Esophagus muscularis mucosa (tissue), 4 donors: ENCODE measurements at regions not wholly inside any gene's neighbourhood (a gene's known extent, or its start where the extent isn't known, plus 50 kb on each side); places are given as distances from the start of the nearest gene placed in this dataset.
A peak's percentile ranks its signal among the peaks of the same experiment; 100 is the strongest.

ENCODE experiments used
- DNase-seq: peaks from one replicate; pipeline ENCODE4 v3.0.0-alpha.2; 2017; ENCODE audit errors: extremely low spot score
- H3K27ac ChIP-seq, 4 donors: fragments of 200-600 bp; sonication (generic); replicated peaks in 1 of 4; 1 replicate in 3 of 4; 2 replicates in 1 of 4; pipeline ENCODE4 v1.5.1; 2016 to 2019; ENCODE audit warnings: mild to moderate bottlenecking in 1 of 4
- H3K27me3 ChIP-seq, 4 donors: fragments of 200-600 bp; sonication (generic); one replicate each; pipeline versions ENCODE4 v1.5.1 to v1.6.0; 2016 to 2019
- H3K36me3 ChIP-seq, 4 donors: fragments of 200-600 bp; sonication (generic); one replicate each; pipeline ENCODE4 v1.5.1; 2016 to 2019
- H3K4me1 ChIP-seq, 4 donors: fragments of 200-600 bp; sonication (generic); one replicate each; pipeline ENCODE4 v1.5.1; 2016 to 2019
- H3K4me3 ChIP-seq, 4 donors: fragments of 200-600 bp; sonication (generic); 1 replicate in 2 of 4; 2 replicates in 2 of 4; pipeline ENCODE4 v1.5.1; 2016 to 2019; ENCODE audit warnings: mild to moderate bottlenecking in 4 of 4, moderate library complexity in 1 of 4
- H3K9me3 ChIP-seq, 4 donors: fragments of 200-600 bp; sonication (generic); 1 replicate in 3 of 4; 2 replicates in 1 of 4; pipeline ENCODE4 v1.5.1; 2016 to 2019
- EP300 ChIP-seq: sonication (generic); formaldehyde crosslinking; IDR thresholded peaks from one replicate; pipeline ENCODE4 v1.6.1; 2017; ENCODE audit warnings: antibody characterized with exemption
- POLR2A ChIP-seq: fragments of 450-650 bp; IDR thresholded peaks from one replicate; pipeline ENCODE4 v1.6.1; 2017; ENCODE audit warnings: antibody characterized with exemption, moderate library complexity, mild to moderate bottlenecking, low read depth
- POLR2AphosphoS5 ChIP-seq, 2 donors: sonication (generic); formaldehyde crosslinking; IDR thresholded peaks; one replicate each; pipeline ENCODE4 v1.6.1; 2017; ENCODE audit warnings: antibody characterized with exemption in 2 of 2
- WGBS: methylation state at CpG from one replicate; pipeline ENCODE4 v1.1.5; 2018; 5-methylcytosine and 5-hydroxymethylcytosine counted together
- intact Hi-C: fragments of 100-400 bp; cut with DNase I; formaldehyde crosslinking; loops from one replicate; pipeline ENCODE4 v1.15.1; 2023
- TF ChIP-seq, protein P1 (sequence below), 3 experiments: fragments of 200-600 bp in 2 of 3; fragments of 450-650 bp in 1 of 3; sonication (generic) in 2 of 3; IDR thresholded peaks; one replicate each; pipeline ENCODE4 v1.5.1; 2017 to 2019; ENCODE audit warnings: antibody characterized with exemption in 3 of 3, mild to moderate bottlenecking in 2 of 3, moderate library complexity in 1 of 3

DNA sequence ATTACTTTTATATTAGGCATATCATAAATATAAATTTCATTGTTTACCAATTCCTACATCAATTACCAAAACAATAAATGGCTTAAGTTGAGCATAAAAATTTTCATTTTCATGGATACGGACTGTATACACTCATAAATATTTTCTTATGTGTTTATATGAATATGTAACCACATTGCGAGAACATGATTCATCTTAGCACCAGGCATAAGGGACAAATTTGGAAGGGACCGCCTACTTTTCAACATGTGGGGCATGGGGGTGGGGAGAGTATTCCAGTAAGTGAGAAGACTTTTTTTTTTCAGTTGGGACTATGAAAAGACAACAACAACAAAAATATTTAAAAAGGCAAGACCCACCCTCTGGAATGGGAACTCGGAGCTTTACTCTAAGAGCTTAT lies 296.1 kb downstream of the RAB38 start:
- no peak overlapping the region for H3K4me3 ChIP-seq
- no peaks in the 10 kb centered on the region for H3K27me3 ChIP-seq
- 92% methylated on average over 4 of the region's 4 CpGs for WGBS
- DNase-seq, result no peak
- no peak for TF ChIP-seq POLR2AphosphoS5 (IDR thresholded peaks at IDR 0.05)
- TF ChIP-seq EP300, result no peak
- TF ChIP-seq POLR2A, result no peak
- TF ChIP-seq, protein P1, sequence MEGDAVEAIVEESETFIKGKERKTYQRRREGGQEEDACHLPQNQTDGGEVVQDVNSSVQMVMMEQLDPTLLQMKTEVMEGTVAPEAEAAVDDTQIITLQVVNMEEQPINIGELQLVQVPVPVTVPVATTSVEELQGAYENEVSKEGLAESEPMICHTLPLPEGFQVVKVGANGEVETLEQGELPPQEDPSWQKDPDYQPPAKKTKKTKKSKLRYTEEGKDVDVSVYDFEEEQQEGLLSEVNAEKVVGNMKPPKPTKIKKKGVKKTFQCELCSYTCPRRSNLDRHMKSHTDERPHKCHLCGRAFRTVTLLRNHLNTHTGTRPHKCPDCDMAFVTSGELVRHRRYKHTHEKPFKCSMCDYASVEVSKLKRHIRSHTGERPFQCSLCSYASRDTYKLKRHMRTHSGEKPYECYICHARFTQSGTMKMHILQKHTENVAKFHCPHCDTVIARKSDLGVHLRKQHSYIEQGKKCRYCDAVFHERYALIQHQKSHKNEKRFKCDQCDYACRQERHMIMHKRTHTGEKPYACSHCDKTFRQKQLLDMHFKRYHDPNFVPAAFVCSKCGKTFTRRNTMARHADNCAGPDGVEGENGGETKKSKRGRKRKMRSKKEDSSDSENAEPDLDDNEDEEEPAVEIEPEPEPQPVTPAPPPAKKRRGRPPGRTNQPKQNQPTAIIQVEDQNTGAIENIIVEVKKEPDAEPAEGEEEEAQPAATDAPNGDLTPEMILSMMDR (IDR thresholded peaks at IDR 0.05), result no peak
- H3K27ac ChIP-seq, result no peak overlapping the region
- intact Hi-C loops, result no loop called here
- no peaks in the 10 kb centered on the region for H3K4me1 ChIP-seq
- no peaks in the 10 kb centered on the region for H3K36me3 ChIP-seq
- no peaks in the 10 kb centered on the region for H3K9me3 ChIP-seq

DNA sequence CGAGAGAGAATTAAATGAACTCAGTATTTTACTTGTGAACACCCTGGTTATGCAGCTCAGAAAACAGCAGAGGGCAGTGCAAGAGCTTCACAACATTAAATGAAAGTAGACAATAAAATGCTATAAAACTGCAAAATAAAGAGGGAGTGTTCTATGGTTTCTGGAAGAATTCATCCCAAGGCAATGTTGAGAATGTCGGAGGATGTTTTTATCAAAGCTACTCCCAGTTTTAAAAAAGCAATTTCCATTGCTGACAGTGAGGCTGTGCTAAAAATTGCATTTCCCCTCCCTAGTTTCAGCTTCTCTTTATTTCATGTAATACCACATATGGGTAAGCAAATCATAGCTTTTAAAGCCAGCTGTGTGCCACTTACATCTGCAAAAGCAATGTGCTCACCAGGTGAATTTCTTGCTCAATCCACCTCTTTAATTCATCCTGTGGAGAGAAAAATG lies 296.8 kb downstream of the RAB38 start:
- 36% methylated on average over 2 of the region's 2 CpGs for WGBS
- no peak for DNase-seq
- Histone ChIP-seq H3K4me3 (no peak overlapping the region), H3K27me3 (no peaks in the 10 kb centered on the region), H3K4me1 (no peaks in the 10 kb centered on the region), H3K27ac (no peak overlapping the region), H3K36me3 (no peaks in the 10 kb centered on the region), H3K9me3 (no peaks in the 10 kb centered on the region)
- TF ChIP-seq EP300, result no peak
- TF ChIP-seq, protein P1 (IDR thresholded peaks at IDR 0.05), result peak in 1 of 3 experiments; percentile 18
- intact Hi-C loops, result no loop called here

DNA sequence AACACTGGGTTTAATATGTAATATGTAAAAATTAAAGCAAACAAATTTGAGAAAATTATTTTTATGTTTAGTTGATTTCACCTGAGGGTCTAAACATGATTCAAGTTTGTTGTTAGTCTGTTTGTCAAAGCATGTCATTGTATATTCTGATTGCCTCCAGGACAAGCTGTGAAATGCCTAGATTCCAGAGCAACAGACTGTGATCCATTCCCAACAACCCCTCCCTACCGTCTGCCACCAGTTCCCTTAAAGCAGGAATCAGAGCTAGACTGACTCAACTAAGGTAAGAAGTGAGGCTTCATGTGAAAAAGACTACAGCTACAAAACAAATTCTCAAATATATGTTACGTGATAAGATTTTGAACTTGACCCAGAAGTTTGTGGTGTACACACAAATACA lies 304.2 kb downstream of the RAB38 start:
- no peaks in the 10 kb centered on the region for H3K9me3 ChIP-seq
- WGBS, result 88% methylated on average over 2 of the region's 2 CpGs
- no peak overlapping the region for H3K27ac ChIP-seq
- H3K4me3 ChIP-seq, result no peak overlapping the region
- no peaks in the 10 kb centered on the region for H3K36me3 ChIP-seq
- TF ChIP-seq POLR2A (no peak), EP300 (no peak), POLR2AphosphoS5 (IDR thresholded peaks at IDR 0.05) (no peak)
- TF ChIP-seq, protein P1 (IDR thresholded peaks at IDR 0.05), result no peak
- no peaks in the 10 kb centered on the region for H3K27me3 ChIP-seq
- H3K4me1 ChIP-seq, result no peaks in the 10 kb centered on the region
- intact Hi-C loops, result no loop called here
- no peak for DNase-seq

DNA sequence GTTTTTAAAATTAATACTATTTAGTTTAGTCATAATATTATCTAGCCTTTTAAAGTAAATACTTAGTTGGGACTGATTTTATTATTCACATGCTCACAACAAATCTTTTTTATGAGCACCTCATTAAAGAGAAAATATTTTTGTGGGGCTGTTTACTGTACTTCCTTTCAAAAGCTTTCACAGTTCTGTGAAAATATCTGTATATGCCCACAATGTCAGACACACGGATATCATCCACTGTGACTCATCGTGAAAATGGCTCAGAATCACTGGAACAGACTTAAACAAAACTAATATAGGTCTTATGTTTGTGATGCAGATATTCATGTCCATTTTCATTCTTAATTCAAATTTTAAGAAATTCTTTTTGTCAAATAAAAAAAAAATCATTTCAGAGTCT lies 305.2 kb downstream of the RAB38 start:
- DNase-seq, result no peak
- Histone ChIP-seq H3K4me3 (no peak overlapping the region), H3K36me3 (no peaks in the 10 kb centered on the region), H3K27ac (no peak overlapping the region), H3K27me3 (no peaks in the 10 kb centered on the region), H3K9me3 (no peaks in the 10 kb centered on the region), H3K4me1 (no peaks in the 10 kb centered on the region)
- intact Hi-C loops, result no loop called here
- no peak for TF ChIP-seq POLR2A
- no peak for TF ChIP-seq POLR2AphosphoS5 (IDR thresholded peaks at IDR 0.05)
- 87% methylated on average over 2 of the region's 2 CpGs for WGBS

DNA sequence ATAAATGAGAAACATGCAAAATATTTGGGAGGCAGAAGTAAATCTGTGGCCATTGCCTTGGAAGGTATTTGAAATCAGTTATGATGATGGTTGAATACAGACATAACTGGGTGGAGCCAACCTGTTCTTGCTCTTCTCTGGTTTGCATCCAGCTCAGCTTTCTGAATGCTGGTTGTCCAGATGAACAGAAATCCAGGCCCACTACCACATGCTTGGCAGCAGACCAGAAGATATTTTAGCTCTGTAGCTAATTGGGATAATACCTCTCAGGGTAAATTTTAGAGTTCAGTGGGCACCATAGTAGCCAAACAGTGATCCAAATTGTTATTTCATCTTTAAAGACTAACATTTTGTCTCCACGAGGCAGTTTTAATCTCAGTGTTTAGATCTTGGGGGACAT lies 308.3 kb downstream of the RAB38 start:
- Histone ChIP-seq H3K27ac (no peak overlapping the region), H3K36me3 (no peaks in the 10 kb centered on the region), H3K4me3 (no peak overlapping the region), H3K27me3 (no peaks in the 10 kb centered on the region), H3K9me3 (no peaks in the 10 kb centered on the region), H3K4me1 (no peaks in the 10 kb centered on the region)
- TF ChIP-seq POLR2A (no peak), EP300 (no peak), POLR2AphosphoS5 (IDR thresholded peaks at IDR 0.05) (no peak)
- TF ChIP-seq, protein P1 (IDR thresholded peaks at IDR 0.05), result no peak
- no peak for DNase-seq
- WGBS, result 65% methylated on average over 1 of the region's 1 CpG
- intact Hi-C loops, result no loop called here
